ENCODE measurements at regions not wholly inside any gene's neighbourhood (a gene's known extent, or its start where the extent isn't known, plus 50 kb on each side); places are given as distances from the start of the nearest gene placed in this dataset.
"Not testable (repeated sequence)": the region's sequence is repeated elsewhere in the genome, so short reads cannot be mapped to it uniquely, and the experiment has no call there.

GRCh38 chr12:17215759-17216570, 610.0 kb upstream of the LMO3 start:
- no peak for DNase-seq (ENCODE audit: low spot score)

- DNase-seq (ENCODE audit: low spot score) = no peak
Observed at GRCh38 chr12:17214929-17215328, 609.0 kb upstream of the LMO3 start.

- no peak for DNase-seq (ENCODE audit: low spot score)
Observed at GRCh38 chr12:17206553-17206952, 600.6 kb upstream of the LMO3 start.

GRCh38 chr12:17204289-17205054, 598.5 kb upstream of the LMO3 start:
- no peak for DNase-seq (ENCODE audit: low spot score)

- no peak for DNase-seq (ENCODE audit: low spot score)
Observed at GRCh38 chr12:17203497-17203896, 597.5 kb upstream of the LMO3 start.

GRCh38 chr12:17197971-17198370, 592.0 kb upstream of the LMO3 start:
- DNase-seq (ENCODE audit: low spot score) = no peak

GRCh38 chr12:17192721-17193120, 586.8 kb upstream of the LMO3 start:
- DNase-seq (ENCODE audit: low spot score) = no peak

- no peak for DNase-seq (ENCODE audit: low spot score)
Observed at GRCh38 chr12:17169726-17170471, 563.9 kb upstream of the LMO3 start.

GRCh38 chr12:17159506-17160300, 553.7 kb upstream of the LMO3 start:
- DNase-seq (ENCODE audit: low spot score) = no peak

- no peak for DNase-seq (ENCODE audit: low spot score)
Observed at GRCh38 chr12:17158201-17158600, 552.2 kb upstream of the LMO3 start.

GRCh38 chr12:17151917-17152316, 546.0 kb upstream of the LMO3 start:
- no peak for DNase-seq (ENCODE audit: low spot score)

GRCh38 chr12:17148706-17149105, 542.7 kb upstream of the LMO3 start:
- no peak for DNase-seq (ENCODE audit: low spot score)

GRCh38 chr12:17142856-17143255, 536.9 kb upstream of the LMO3 start:
- DNase-seq (ENCODE audit: low spot score) = no peak

- no peak for DNase-seq (ENCODE audit: low spot score)
Observed at GRCh38 chr12:17139931-17140330, 534.0 kb upstream of the LMO3 start.

- DNase-seq (ENCODE audit: low spot score) = no peak
Observed at GRCh38 chr12:17137396-17137795, 531.4 kb upstream of the LMO3 start.

GRCh38 chr12:17134315-17134714, 528.4 kb upstream of the LMO3 start:
- DNase-seq (ENCODE audit: low spot score) = no peak

- DNase-seq (ENCODE audit: low spot score) = no peak
Observed at GRCh38 chr12:17132336-17132735, 526.4 kb upstream of the LMO3 start.

- DNase-seq (ENCODE audit: low spot score) = not testable (repeated sequence)
Observed at GRCh38 chr12:17116538-17116937, 510.6 kb upstream of the LMO3 start.

- DNase-seq (ENCODE audit: low spot score) = no peak
Observed at GRCh38 chr12:17110316-17110715, 504.4 kb upstream of the LMO3 start.

- no peak for DNase-seq (ENCODE audit: low spot score)
Observed at GRCh38 chr12:17108877-17109541, 503.0 kb upstream of the LMO3 start.

GRCh38 chr12:17104801-17105200, 498.8 kb upstream of the LMO3 start:
- DNase-seq (ENCODE audit: low spot score) = no peak

Measured in germinal center (tissue), 1 donor.